ENCODE measurements at regions not wholly inside any gene's neighbourhood (a gene's known extent, or its start where the extent isn't known, plus 50 kb on each side); places are given as distances from the start of the nearest gene placed in this dataset.

DNA sequence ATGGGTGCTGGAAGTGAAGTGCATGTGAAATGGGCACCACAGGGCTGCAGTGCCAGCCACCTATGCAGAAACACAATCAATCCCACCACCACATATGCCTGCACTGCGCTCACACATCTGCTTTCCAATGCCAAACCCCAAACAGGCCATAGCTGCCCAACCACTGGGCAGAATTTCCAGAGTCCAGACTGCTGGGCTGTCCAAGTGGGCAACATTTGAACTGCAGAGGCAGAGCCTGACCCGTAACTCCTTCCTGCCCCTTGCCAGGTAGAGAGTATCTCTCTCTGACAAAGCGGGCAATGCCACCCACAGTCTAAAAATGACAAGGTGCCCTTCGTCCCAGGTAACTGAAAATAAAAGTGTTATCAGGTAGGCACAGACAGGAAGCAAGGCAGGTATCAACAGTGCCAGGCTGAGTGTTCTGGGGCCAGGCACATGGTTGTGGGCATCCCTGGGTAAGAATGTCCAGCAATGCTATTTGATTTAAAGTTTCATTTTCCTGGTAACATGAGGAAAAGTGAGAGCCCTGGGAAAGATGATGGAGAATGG lies 79.5 kb downstream of the FOXA2 start:
- DNase-seq: no peak

DNA sequence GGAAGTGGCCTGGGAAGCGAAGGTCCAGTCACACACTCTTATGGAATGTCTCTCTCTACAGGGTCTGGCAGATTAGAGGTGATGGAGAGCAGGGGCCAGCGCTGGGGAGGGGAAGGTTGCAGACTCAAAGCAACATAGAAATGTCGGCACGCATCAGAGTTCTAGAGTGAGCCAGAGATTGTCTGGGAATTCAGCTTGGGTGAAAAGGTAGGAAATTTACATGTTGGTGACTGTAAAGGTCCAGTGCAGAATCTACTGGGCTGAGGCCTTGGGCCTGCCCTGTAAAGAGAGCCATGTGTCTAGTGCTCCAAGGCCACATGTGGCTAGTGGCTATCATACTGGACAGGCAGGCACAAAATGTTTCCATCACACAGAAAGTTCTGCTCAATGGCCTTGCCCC lies 80.8 kb downstream of the FOXA2 start:
- DNase-seq: no peak

DNA sequence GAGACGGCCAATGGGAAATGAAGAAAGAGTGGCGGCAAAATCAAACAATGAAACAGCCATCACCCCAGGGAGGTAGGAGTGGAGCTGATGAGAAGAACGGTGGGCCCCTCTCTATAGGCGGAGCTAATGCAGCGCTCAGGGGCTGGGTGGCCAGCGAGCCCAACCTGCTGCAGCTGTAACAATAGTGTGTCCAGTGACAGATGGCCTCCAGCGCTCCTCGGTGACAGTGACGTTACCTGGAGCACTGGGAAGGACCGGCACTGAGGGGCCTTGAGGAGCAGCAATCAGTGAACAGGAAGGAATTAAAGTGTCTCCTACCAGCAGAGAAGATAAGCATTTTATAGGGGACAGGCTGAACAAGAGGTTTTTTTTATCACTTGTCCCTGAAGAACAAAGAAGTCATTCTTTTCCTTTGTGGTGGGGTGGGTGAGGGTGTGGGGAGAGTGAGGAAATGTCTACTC lies 81.6 kb downstream of the FOXA2 start:
- no peak for DNase-seq

DNA sequence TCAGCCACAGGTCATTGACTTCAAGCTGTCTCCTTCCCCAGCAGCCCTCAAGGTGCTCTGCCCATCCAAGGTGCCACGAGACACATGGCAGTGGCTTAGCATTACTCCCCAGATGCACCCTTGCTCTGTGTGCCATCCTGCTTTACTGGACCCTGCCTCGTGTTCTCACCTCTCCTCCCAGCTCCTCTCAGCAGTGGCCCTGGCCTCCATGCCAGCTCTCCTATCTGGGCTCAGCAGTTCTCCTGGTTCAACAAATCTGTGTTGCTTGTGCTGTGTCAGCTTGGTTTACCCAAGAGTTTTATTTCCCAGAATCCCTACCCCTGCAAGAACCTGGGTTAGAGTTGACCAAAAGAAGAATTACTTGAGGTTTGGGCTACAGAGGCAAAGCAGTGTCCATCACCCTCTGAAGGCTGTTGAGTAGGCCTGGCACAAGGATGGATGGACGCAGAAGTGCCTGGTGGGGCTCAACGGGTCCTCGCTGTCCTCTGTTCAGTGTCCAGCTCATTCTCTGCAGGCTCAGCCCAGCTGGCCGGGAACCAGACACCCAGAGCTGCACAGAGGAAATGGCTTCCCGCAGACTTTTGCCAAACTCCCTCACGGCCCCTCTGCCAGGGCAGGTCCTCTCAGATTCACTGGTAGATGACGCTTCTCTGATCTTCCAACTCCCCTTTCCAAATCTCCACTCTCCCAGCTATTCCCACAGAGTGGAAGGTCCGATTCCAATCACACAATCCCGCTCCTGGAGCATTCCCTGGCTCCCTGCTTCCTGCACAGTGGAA lies 82.6 kb downstream of the FOXA2 start:
- no peak for DNase-seq

DNA sequence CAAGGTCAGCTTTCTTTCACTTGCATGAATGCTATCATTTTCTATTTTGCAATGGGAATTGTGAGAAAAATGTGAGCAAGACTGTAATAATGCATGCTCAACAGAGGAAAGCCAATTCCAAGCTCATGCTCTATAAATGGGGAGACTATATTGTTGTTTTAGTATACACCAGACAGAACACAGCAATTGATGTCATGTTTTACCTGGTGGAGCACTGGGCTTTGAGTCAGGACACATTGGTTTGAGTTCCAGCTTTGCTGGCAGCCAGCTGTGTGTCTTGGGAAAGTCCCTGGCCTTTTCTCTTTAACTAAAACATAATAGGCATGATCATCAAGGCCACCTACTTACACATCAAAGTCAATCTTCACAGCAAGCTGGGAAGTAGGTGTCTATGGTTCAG lies 83.3 kb downstream of the FOXA2 start:
- DNase-seq: no peak

DNA sequence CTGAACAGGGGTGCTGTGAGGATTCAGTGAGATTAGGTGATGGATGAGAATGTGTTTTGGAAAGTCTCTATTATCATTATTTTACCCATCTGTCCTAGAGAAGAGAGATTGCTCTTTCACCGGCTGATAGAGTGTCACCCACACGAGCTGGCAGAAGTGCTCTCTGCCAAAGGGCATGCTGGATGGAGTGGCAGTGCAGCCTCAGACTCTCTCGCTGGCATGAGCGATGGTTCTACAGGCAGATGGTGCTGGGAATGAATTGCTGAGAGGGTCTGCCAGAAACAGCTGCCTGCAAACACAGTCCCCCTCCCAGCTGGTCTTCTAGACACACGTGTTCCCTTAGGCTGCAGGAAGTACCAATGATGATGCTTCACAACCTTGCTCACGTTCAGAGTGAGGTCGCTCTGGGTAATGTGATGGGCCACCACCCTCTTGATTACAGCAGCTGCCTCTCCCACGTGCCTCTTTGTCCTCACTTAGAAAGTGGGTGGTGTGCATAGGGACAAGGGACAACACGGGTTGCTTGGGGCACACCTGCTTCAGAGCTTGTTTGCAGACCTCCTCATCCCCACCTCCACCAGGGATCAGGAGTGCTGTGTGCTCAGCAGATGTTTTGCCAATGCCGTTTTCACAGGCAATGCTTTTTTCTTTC lies 84.7 kb downstream of the FOXA2 start:
- no peak for DNase-seq

DNA sequence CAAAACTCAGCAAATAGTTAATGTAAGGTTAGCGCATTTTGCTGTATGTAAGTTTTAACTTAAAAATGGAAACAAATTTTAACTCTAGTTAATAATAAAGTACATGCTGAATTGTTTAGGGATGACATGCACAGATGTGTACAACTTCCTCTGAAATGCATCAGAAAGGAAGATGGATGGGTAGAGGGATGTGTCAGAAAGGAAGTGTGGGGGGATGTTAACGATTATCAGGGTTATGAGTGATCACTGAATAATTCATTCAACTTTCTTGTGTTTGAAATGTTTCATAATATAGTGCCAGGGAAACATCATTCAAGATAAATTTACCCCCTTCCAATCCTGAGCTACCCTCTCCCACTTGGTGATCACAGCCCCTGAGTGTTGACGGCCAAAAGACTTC lies 87.6 kb downstream of the FOXA2 start:
- no peak for DNase-seq

DNA sequence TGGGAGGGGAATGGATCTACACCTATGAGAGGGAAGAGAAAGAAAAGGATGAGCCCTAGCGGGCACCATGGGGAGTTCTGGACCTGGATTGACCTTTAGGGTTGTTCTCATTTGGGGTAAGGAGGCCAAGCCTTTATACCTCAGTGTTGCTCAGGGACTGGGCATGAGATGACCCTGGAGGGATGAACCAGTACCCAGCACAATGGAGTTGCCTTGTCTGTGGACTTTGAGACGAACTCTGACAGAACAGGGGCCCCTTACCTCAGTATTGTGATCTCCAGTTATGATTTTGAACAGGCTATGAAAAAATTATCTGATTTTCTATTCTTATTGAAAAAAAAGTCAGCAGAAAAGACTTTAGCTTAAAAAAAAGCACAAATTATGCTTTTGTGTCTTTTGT lies 88.6 kb downstream of the FOXA2 start:
- DNase-seq: no peak

DNA sequence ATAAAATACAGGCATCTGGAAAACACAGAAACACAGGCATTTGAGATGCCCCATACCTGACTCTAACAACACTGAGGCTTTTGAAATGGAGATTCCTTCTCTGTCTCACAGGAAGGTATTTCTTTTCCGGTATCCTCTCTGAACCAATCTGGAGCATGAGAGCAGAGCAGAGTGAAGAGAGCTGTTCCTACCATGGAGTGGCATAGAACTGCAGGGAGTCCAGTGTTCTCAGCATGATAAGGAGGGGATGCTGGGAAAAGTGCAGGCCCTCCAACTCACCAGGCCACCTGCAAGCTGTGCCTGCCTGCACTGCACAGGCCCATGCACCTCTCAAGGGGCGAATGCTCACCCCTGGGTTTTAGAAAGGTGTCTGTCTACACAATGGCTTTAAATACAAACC lies 89.2 kb downstream of the FOXA2 start:
- no peak for DNase-seq

DNA sequence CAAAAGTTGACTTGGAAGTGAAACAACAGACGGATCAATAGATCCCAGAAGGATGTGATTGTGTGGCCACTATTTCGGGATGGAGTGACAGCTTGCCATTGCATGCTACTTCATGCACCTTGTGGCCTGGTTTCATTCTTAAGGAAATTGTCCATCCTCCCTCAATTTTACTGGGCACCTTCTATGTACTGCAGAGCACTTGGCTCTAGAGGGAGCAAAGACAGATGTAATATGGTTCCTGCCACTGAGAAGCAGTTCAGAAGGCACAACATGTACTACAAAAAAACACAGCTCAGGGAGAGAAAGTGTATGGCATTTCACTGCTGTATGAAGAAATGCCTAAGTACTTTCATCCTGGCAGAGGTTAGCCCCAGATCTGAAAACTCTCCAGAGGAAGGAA lies 91.9 kb downstream of the FOXA2 start:
- no peak for DNase-seq

DNA sequence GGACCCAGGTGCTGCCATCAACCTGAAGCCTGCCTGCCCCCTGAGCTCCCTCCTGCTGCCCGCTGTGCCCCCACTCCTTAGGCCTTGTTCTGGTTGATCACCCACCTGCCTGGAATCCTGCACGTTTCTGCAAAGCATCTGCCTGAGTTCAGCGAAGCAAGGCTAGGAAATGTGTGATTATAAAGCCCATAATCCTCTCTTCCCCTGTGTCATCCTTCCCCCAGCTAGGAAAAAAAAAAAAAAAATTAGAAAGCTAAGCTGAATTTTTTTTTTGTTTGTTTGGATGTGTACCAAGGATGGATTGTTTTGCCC lies 93.2 kb downstream of the FOXA2 start:
- DNase-seq: no peak

DNA sequence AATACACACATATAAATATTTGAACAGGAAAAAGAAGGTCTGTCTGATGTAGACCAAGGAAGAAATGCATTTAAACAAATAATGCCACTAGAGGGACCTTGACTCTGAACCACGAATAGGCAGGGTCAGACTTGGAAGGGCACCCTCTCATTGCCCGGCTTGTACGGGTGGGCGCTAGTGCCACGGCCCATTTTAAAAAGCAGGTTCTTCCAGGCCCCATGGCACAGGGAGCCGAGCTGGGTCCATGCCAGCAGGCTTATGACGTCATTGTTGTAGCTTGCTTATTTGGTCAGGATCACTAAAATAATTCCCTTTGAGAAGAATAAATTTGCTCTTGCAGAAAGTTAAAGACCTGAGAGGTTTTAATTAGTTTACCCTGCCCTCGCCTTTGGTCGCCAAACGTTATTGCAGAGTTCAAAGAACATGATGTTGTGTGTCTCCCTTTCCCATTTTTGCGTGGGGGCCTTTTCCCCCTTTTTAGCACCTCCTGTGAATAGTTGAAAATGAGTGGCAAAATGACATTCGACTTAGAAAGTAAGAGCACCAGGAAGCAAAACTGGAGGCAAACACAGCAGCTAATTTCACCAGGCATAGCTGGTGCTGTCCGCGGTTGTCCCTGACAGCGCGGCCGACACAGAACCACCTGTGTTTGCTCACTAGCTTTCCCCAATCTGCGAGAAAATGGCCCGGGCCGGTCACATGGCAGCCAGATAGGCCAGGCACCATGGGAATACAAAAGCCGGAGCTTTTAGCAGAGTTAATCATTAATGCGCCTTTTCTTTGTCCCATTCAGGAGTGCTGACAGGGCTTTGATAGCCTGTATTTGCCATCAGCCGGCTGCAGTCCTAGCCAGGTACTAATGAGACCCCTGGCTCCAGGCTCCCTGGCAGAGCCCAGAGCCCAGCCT lies 93.8 kb downstream of the FOXA2 start:
- no peak for DNase-seq

DNA sequence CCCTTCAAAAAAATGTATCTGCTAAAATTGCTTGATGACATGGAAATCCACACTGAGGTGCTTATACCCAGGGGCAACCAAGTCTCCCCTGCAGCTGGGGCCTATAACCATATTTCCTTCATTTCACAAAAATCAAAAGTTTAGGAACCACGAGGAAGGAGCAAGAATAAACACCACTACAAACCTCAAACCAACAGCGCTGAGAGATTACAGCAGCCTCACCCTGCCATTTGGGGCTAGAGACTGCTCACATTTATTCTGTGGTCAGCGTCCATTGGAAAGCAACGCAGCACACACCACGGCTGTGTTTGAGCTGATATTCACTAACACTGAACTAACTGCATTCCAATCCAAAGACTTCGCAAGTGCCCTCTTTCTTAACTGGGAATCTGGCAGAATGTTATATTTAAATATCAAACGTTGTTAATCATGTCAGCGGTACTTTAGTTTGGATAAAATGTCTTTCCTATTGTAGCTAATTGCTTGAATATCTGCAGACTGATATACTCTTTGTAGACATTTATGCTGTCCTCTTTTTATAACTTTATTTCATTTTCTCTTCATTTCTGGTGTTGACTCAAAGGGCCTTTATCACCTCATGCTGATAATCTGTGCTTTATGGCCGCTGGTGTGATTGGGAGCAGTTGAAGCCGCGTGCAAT lies 94.6 kb downstream of the FOXA2 start:
- DNase-seq: no peak

DNA sequence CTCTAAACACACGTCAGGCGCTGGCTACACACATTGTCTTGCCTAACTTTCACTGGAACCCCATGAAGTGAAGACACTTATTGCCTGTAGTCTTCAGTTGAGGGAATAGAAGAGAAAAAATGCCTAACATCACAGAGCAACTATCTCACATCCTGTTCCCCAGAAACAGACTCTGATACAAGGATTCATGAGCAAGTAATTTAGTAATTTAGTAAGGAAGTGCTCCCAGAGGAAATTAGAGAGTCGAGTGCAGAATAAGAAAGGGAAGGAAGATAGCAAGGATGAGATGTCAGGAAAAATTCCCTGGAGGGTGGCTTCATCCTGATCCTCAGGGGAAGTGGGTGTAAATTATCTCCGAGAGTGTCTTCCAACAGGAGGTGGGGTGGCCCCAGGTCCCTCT lies 104.0 kb downstream of the FOXA2 start:
- DNase-seq: no peak

DNA sequence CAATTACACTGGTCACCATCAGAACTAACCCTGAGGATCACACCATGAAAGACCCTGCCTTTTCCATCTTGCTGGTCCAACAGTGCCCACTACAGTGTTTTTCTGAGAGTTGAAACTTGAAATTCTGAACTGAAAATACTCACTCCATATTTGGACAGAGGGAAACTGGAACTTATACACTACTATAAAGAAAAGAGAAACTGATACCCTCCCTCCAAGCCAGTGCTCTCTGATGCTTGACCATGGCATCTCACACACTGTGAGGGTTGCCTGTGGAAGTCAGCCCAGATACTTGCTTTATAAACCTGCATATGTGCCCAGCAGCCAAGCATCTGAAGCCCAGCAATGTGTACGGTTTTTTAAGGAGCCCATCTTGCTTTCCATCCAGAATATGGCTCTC lies 108.7 kb downstream of the FOXA2 start:
- no peak for DNase-seq

DNA sequence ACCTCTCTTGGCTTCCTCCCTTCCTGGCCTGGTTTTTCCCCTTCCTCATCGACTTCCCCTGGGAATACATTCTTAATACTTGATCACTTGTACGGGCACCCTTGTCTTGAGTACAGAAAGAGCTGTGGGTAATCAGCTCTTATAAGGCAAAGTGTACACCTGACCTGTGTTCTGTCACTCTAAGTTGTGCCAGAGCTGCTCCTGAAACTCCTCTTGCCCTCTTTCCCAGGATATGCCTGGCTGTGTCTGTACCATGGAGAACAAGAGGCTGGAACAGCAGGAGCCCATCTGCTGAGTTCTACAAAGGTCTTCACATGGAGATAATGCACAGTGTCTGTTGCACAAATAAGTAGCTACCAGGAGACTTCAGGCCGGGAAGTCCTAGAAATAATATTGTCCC lies 110.1 kb downstream of the FOXA2 start:
- no peak for DNase-seq

DNA sequence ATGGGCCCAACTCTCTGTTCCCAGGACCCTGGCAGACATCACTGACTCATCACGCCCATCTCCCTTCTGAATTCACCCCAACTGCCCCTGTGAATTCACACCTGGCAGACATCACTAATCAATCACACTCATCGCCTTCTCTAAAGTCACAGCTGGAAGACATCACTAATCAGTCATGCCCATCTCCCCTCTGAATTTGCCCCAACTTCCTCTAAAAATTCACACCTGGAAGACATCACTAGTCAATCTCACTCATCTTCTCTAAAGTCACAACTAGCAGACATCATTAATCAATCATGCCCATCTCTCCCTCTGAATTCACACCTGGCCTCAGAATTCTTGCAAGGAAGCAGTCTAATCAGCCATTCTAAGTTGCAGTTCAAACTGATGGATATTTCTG lies 111.1 kb downstream of the FOXA2 start:
- DNase-seq: no peak

DNA sequence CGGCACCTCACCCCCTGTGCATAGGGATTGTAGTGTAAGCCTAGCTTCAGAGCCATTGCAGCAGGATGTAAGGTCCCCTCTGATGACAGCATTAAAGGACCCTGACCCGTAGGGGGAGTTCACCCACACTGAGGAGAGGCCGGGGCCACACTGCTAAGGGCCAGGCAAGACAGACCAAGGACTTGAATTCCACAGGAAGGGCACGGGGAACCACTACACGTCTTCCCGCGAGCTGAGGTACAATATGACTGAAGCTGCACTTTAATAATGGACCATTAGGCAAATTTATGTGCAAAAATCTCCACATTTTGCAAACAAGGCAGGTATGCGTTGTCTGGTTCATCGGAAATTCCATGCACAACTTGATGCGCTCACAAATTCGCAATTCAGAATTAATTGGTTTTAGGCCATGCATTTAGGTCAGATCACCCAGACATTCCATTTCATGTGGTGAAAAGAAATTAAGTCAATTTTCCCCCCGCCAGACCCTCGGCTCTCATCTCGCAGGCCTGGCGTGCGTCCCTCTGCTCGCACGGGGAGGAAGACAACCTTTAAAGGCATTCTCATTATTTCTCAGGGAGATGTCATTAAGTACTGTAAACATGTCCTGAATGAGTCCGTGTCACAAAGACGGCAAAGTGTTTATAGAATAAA lies 111.8 kb downstream of the FOXA2 start:
- DNase-seq: no peak

DNA sequence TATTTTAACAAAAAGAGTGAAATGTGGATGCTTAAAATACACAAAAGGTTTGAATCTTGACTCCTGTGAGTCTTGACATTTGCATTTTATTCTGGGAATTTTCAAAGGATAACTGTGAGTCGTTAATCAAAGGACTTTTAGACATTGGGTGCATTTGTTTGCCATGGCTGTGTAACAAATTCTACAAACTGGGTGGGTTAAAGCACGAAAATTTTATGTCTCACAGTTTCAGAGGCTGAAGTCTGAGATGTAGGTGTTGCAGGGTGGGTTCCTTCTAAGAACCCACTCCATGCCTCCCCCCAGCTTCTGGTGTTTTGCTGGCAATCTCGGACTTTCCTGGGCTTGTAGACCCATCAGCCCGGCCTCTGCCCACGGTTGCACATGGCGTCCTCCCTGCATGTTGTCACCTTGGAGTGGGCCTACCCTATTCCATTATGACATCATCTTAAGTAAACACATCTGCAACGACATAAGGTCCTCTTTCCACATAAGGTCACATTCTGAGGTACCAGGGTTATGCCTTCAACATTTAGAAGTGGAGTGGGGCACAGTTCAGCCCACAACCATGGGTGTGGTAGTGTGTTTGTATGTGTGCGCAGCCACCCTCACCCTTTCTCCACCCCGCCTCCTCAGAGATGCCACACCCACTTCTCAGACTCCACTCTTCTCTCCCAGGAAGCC lies 113.1 kb downstream of the FOXA2 start:
- DNase-seq: no peak

DNA sequence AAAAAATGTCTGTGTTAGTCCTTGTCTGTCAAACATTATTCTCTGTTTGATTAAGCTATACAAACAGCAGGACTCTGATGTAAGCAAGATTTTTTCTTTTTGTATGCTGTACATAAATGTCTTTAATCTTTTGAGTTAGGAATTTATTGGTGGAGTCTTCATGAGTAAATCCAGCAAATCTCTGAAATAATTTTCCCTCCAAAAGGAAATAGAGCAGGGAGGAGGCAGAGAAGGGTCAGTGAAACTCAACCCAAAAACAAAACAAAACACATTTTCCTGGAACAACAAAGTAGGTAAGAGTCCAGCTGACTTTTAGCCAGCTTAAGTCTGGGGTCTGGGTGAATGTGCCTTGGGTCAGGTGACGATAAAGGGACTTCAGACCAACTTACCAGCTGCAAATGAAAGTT lies 113.7 kb downstream of the FOXA2 start:
- DNase-seq: no peak

DNA sequence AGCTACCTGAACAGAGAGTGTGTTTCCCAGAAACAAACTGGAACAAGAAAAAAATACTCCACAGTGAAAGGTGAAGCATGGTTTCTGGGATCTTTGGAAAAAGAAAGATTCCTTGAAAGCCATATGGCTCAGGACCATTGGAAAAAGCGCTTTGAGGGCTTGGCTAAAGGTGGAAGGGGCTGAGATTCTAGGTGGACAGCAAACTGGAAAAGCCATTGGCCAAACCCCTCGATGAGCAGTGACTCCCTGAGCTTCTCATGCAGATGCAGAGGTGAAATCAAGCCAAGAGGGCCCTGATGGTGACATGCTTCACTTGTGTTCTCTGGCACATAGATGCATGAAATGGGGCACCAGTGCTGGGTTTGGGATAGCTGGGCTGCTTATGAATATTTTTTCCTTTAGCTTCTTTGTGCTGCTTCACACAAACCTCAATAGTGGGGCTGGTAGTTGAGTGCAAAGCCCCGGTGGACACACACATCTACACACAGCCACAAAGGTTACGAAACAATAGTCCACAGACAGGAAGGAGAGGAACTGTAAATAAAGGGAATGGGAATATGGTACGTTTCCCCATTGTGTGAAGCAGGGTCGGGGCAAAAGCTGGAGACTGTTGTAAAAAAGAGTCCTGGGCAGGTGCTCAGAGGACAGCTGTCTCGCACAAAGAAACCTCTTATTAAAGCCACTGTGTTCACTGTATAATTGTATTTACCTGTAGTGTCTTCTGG lies 117.8 kb downstream of the FOXA2 start:
- DNase-seq: no peak
